Stimulated activated CD4-positive, alpha-beta T cell treated with anti-CD3 and anti-CD28 coated beads, Interleukin-1b, Interleukin-23, amount 100 ng/mL, for 24 hours (primary cell): ENCODE measurements at regions not wholly inside any gene's neighbourhood (a gene's known extent, or its start where the extent isn't known, plus 50 kb on each side); places are given as distances from the start of the nearest gene placed in this dataset.

Experiments used
- DNase-seq, 4 experiments: peaks; one replicate each; pipeline ENCODE4 v3.0.0-alpha.2; 2020; ENCODE audit warnings: low read depth in 4 of 4, low spot score in 1 of 4

DNA sequence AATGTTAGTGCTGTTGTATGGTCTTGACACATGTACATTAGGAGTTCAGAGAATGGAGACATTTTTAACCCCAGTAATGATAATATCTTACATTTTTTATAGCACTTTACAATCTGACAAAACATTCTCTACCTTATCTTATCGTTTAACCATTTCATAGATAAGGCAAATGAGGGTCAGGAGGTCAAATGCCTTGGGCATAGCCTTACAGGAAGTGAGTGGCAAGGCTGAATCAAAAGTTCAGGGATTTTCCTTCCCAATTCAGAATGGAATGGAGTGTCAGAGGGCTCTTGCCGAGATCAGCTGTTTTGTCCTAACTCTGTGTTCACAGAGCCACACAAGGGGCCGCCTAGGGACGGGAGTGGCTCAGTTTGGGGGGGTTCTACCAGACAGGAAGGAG is 57.6 kb upstream of the AK4 start:
- no peak for DNase-seq

- DNase-seq = no peak
Measured at GRCh38 chr1:65092691-65093090, 55.3 kb upstream of the AK4 start.

GRCh38 chr1:65097076-65097475 is 50.9 kb upstream of the AK4 start:
- DNase-seq = no peak
